GM12878 (cell line): ENCODE measurements at regions not wholly inside any gene's neighbourhood (a gene's known extent, or its start where the extent isn't known, plus 50 kb on each side); places are given as distances from the start of the nearest gene placed in this dataset.

Experiments
- ATAC-seq: fragments of 200-7000 bp; cut with Tn5 transposase; 3 replicates; pipeline ENCODE4 v1.9.1; 2020; ENCODE audit warnings: mild to moderate bottlenecking, moderate library complexity
- BruUV-seq: library from RNA; stranded (reverse); fragments of 400-500 nt; replicated peaks from 2 replicates; lab custom pipeline; 2021; lab: Mats Ljungman, UMichigan
- CTCF ChIA-PET: fragments of 300-600 bp; sonication (Branson Sonifier 250); formaldehyde crosslinking; extraction: SDS; loops from one replicate; lab custom pipeline; 2021; ENCODE audit warnings: inconsistent platforms; lab: Yijun Ruan, JAX
- POLR2A ChIA-PET: fragments of 350-600 bp; formaldehyde crosslinking; extraction: SDS; loops from one replicate; lab custom pipeline; 2021; ENCODE audit warnings: inconsistent platforms; lab: Charles Lee
- RAD21 ChIA-PET: fragments of 300-600 bp; sonication (Branson Sonifier 250); formaldehyde crosslinking; loops from one replicate; lab custom pipeline; 2023; ENCODE audit warnings: antibody characterized with exemption; ENCODE audit not compliant: unreplicated experiment; lab: Charles Lee
- SMC1A ChIA-PET: fragments of 300-600 bp; sonication (Branson Sonifier 250); formaldehyde crosslinking; loops from one replicate; lab custom pipeline; 2023; ENCODE audit not compliant: unreplicated experiment, uncharacterized antibody; lab: Charles Lee
- DNase-seq: peaks from one replicate; pipeline ENCODE4 v3.0.0-alpha.2; 2011; ENCODE audit warnings: low read depth, low spot score
- FAIRE-seq: peaks from 3 replicates; lab custom pipeline; 2011; peaks lifted over from hg19 to GRCh38; lab: Jason Lieb, UNC
- H2AFZ ChIP-seq: 2 replicates; pipeline ENCODE4 v1.6.0; 2011; ENCODE audit warnings: low read depth, low read length, control low read depth; ENCODE audit not compliant: control insufficient read depth
- H3K27ac ChIP-seq: 2 replicates; pipeline ENCODE4 v1.5.1; 2011; ENCODE audit warnings: control low read depth; ENCODE audit not compliant: control insufficient read depth, insufficient read depth
- H3K27me3 ChIP-seq, 2 experiments: replicated peaks in 1 of 2; 2 replicates each; pipeline versions ENCODE4 v1.6.0 to v1.6.1; 2011; ENCODE audit warnings: low read length in 1 of 2; ENCODE audit not compliant: control insufficient read depth in 2 of 2, insufficient read depth in 2 of 2
- H3K36me3 ChIP-seq, 2 experiments: 2 replicates each; pipeline ENCODE4 v1.5.1; 2011; ENCODE audit warnings: low read length in 1 of 2; ENCODE audit not compliant: control insufficient read depth in 2 of 2, insufficient read depth in 2 of 2
- H3K4me1 ChIP-seq: 2 replicates; pipeline ENCODE4 v1.6.1; 2011; ENCODE audit warnings: mild to moderate bottlenecking, low read length, moderate library complexity, mixed read lengths; ENCODE audit not compliant: control insufficient read depth, insufficient read depth
- H3K4me2 ChIP-seq: 2 replicates; pipeline ENCODE4 v1.6.0; 2011; ENCODE audit warnings: control low read depth; ENCODE audit not compliant: control insufficient read depth, insufficient read depth
- H3K4me3 ChIP-seq: fragments of 200-600 bp; sonication (generic); 2 replicates; pipeline ENCODE4 v1.5.1; 2016
- H3K79me2 ChIP-seq: 2 replicates; pipeline ENCODE4 v1.6.0; 2011; ENCODE audit warnings: low read length; ENCODE audit not compliant: control insufficient read depth, insufficient read depth
- H3K9ac ChIP-seq: 2 replicates; pipeline ENCODE4 v1.8.0; 2011; ENCODE audit warnings: low read length, control low read depth, mixed read lengths; ENCODE audit not compliant: control insufficient read depth, insufficient read depth
- H3K9me3 ChIP-seq: replicated peaks from 3 replicates; pipeline ENCODE4 v1.5.1; 2011; ENCODE audit warnings: mild to moderate bottlenecking, low read length; ENCODE audit not compliant: control insufficient read depth, insufficient read depth
- H4K20me1 ChIP-seq: 2 replicates; pipeline ENCODE4 v1.6.0; 2011; ENCODE audit not compliant: control insufficient read depth, insufficient read depth
- CEBPB ChIP-seq, 2 experiments: fragments of 150-350 bp in 1 of 2; IDR thresholded peaks; 2 replicates each; pipeline ENCODE4 v1.6.1; 2012 to 2014; ENCODE audit warnings: low read depth in 2 of 2, low read length in 2 of 2, borderline replicate concordance in 1 of 2, inconsistent platforms in 1 of 2
- CTCF ChIP-seq, 3 experiments: IDR thresholded peaks in 2 of 3; conservative IDR thresholded peaks in 1 of 3; 2 replicates each; pipeline ENCODE4 v1.5.1; 2011; ENCODE audit warnings: low read depth in 3 of 3, low read length in 3 of 3, mild to moderate bottlenecking in 3 of 3, control low read depth in 2 of 3, moderate library complexity in 2 of 3, inconsistent platforms in 1 of 3, mixed read lengths in 1 of 3; ENCODE audit not compliant: control insufficient read depth in 2 of 3, insufficient read depth in 1 of 3; ENCODE audit errors: extremely low read depth in 1 of 3
- E2F8 ChIP-seq: fragments of 450-650 bp; IDR thresholded peaks from 2 replicates; pipeline ENCODE4 v1.6.1; 2018; ENCODE audit warnings: mild to moderate bottlenecking, low read depth, moderate library complexity; ENCODE audit not compliant: partially characterized antibody
- GATAD2B ChIP-seq: fragments of 450-650 bp; conservative IDR thresholded peaks from 2 replicates; pipeline ENCODE4 v1.6.1; 2017; ENCODE audit warnings: low read depth, mild to moderate bottlenecking, moderate library complexity
- IKZF2 ChIP-seq, 2 experiments: fragments of 450-650 bp; IDR thresholded peaks; 2 replicates each; pipeline ENCODE4 v1.6.1; 2017; ENCODE audit warnings: mild to moderate bottlenecking in 2 of 2, moderate library complexity in 2 of 2
- PAX5 ChIP-seq: IDR thresholded peaks from 2 replicates; pipeline ENCODE4 v1.6.1; 2011; ENCODE audit warnings: low read depth, low read length, borderline replicate concordance
- PAX8 ChIP-seq: fragments of 450-650 bp; IDR thresholded peaks from 2 replicates; pipeline ENCODE4 v1.6.1; 2017; ENCODE audit warnings: mild to moderate bottlenecking, moderate library complexity
- SRF ChIP-seq, 2 experiments: IDR thresholded peaks; 2 replicates each; pipeline ENCODE4 v1.6.1; 2011; ENCODE audit warnings: low read depth in 2 of 2, low read length in 2 of 2, mild to moderate bottlenecking in 1 of 2, moderate library complexity in 1 of 2
- WGBS: methylation state at CpG from one replicate; pipeline ENCODE4 v1.1.6; 2016; ENCODE audit warnings: low lambda C conversion rate; ENCODE audit not compliant: insufficient replicate concordance, insufficient coverage; ENCODE audit errors: missing lambda C conversion rate; 5-methylcytosine and 5-hydroxymethylcytosine counted together
- in situ Hi-C: fragments of 300-500 bp; cut with MboI; formaldehyde crosslinking; loops from 9 replicates; pipeline ENCODE4 v1.14.3; 2018; ENCODE audit warnings: mixed read lengths
- intact Hi-C: fragments of 100-400 bp; cut with micrococcal nuclease; formaldehyde crosslinking; loops from one replicate; pipeline ENCODE4 v1.14.2; 2022; ENCODE audit not compliant: unreplicated experiment
- TF ChIP-seq, protein P1 (sequence below): fragments of 450-650 bp; IDR thresholded peaks from 2 replicates; pipeline ENCODE4 v1.6.1; 2016; ENCODE audit warnings: mild to moderate bottlenecking, moderate library complexity, borderline replicate concordance

- Histone ChIP-seq H3K9ac (no peak overlapping the region), H3K36me3 (no peaks in the 10 kb centered on the region), H3K4me1 (no peaks in the 10 kb centered on the region), H3K27ac (no peak overlapping the region), H4K20me1 (no peaks in the 10 kb centered on the region), H3K9me3 (no peaks in the 10 kb centered on the region), H3K27me3 (no peaks in the 10 kb centered on the region; a peak in 1 of 4 replicates), H3K4me2 (no peak overlapping the region), H3K4me3 (no peak overlapping the region)
- in situ Hi-C loops: no loop called here
- 24% methylated on average over 7 of the region's 7 CpGs for WGBS
- DNase-seq (no peak), ATAC-seq (no peak), FAIRE-seq (no peak)
- BruUV-seq: no TSS peak
- intact Hi-C loops: no loop called here
- ChIA-PET CTCF (no interaction called here), POLR2A (no interaction called here)
- no peak for TF ChIP-seq E2F8
- TF ChIP-seq, all 136 proteins: peak for 0
- Histone ChIP-seq H2AFZ (no peak overlapping the region), H3K79me2 (no peaks in the 10 kb centered on the region)
- ChIA-PET RAD21 (no interaction called here), SMC1A (no interaction called here)
Measured at GRCh38 chr1:213874789-213875188, 113.0 kb upstream of the PROX1 start.

DNA sequence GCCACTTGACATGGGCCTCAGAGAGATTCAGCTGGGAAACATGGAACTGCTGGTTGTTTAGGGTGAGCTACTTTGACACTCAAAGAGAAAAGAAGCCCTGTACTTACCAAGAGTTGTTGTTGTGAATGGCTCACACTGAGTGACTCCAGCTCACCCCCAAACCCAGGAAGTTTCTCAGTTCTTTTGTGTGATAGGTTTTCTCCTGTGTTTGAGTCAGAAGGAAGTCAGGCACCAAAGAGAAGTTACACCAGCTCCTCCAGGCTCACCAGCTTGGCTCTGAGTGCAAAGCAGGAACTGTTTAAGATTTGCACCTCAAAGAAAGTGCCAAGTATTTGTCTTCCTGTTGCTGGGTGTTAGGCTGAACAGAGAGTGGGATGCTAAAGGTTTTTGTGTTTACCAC is 111.2 kb upstream of the PROX1 start:
- Histone ChIP-seq H3K9ac (no peak overlapping the region), H3K4me3 (no peak overlapping the region), H3K4me1 (no peaks in the 10 kb centered on the region), H2AFZ (no peak overlapping the region), H3K4me2 (no peak overlapping the region), H3K9me3 (no peaks in the 10 kb centered on the region), H3K27ac (no peak overlapping the region), H3K36me3 (no peaks in the 10 kb centered on the region), H3K79me2 (no peaks in the 10 kb centered on the region), H3K27me3 (no peaks in the 10 kb centered on the region), H4K20me1 (no peaks in the 10 kb centered on the region)
- DNase-seq: no peak
- ChIA-PET SMC1A (no interaction called here), RAD21 (no interaction called here), POLR2A (no interaction called here), CTCF (interaction anchor here (1.0 kb wide), 1 partner anchor 11 kb away, joined by 3 read pairs; no protein-coding TSS in a partner anchor)
- ATAC-seq: no peak
- FAIRE-seq: no peak
- BruUV-seq: no TSS peak
- intact Hi-C loops (no loop called here), in situ Hi-C loops (no loop called here)
- TF ChIP-seq, protein P1, sequence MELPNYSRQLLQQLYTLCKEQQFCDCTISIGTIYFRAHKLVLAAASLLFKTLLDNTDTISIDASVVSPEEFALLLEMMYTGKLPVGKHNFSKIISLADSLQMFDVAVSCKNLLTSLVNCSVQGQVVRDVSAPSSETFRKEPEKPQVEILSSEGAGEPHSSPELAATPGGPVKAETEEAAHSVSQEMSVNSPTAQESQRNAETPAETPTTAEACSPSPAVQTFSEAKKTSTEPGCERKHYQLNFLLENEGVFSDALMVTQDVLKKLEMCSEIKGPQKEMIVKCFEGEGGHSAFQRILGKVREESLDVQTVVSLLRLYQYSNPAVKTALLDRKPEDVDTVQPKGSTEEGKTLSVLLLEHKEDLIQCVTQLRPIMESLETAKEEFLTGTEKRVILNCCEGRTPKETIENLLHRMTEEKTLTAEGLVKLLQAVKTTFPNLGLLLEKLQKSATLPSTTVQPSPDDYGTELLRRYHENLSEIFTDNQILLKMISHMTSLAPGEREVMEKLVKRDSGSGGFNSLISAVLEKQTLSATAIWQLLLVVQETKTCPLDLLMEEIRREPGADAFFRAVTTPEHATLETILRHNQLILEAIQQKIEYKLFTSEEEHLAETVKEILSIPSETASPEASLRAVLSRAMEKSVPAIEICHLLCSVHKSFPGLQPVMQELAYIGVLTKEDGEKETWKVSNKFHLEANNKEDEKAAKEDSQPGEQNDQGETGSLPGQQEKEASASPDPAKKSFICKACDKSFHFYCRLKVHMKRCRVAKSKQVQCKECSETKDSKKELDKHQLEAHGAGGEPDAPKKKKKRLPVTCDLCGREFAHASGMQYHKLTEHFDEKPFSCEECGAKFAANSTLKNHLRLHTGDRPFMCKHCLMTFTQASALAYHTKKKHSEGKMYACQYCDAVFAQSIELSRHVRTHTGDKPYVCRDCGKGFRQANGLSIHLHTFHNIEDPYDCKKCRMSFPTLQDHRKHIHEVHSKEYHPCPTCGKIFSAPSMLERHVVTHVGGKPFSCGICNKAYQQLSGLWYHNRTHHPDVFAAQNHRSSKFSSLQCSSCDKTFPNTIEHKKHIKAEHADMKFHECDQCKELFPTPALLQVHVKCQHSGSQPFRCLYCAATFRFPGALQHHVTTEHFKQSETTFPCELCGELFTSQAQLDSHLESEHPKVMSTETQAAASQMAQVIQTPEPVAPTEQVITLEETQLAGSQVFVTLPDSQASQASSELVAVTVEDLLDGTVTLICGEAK: no peak
- TF ChIP-seq GATAD2B (no peak), PAX5 (no peak), CTCF (IDR thresholded peaks at IDR 0.05 in 2 of 3, conservative IDR thresholded peaks at IDR 0.05 in 1 of 3; ENCODE audit: control insufficient read depth in 2 of 3, extremely low read depth in 1 of 3, insufficient read depth in 1 of 3, low read depth in 3 of 3, low read length in 3 of 3) (no peak), PAX8 (no peak), IKZF2 (IDR thresholded peaks at IDR 0.05) (no peak), CEBPB (IDR thresholded peaks at IDR 0.05; ENCODE audit: borderline replicate concordance in 1 of 2, low read depth in 2 of 2, low read length in 2 of 2) (no peak), SRF (IDR thresholded peaks at IDR 0.05; ENCODE audit: low read depth in 2 of 2, low read length in 2 of 2) (no peak)
